ENCODE measurements at regions not wholly inside any gene's neighbourhood (a gene's known extent, or its start where the extent isn't known, plus 50 kb on each side); places are given as distances from the start of the nearest gene placed in this dataset.
"Not testable (repeated sequence)": the region's sequence is repeated elsewhere in the genome, so short reads cannot be mapped to it uniquely, and the experiment has no call there.

- DNase-seq (ENCODE audit: low spot score) = no peak
These were observed 580.4 kb upstream of the FAM98A start for GRCh38 chr2:34179511-34179910.

DNA sequence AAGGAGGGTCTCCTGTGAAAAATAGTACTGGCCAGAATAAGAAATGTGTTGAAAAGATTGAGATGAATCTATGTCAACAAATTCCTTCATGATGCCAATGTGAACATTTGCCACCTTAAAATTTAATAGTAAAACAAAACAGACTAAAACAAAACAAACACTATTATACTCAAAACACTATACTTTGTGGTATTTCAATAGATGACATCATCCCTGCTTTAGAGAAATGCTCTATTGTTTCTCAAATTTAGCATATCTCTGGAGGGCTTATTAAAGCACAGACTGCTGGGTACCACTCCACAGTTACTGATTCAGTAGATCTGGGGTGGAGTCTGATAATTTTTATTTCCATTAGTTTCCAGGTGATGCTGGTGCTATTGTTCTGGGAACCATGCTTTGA is 579.4 kb upstream of the FAM98A start:
- DNase-seq (ENCODE audit: low spot score) = no peak

GRCh38 chr2:34176693-34177092 is 577.6 kb upstream of the FAM98A start:
- DNase-seq (ENCODE audit: low spot score) = no peak

DNA sequence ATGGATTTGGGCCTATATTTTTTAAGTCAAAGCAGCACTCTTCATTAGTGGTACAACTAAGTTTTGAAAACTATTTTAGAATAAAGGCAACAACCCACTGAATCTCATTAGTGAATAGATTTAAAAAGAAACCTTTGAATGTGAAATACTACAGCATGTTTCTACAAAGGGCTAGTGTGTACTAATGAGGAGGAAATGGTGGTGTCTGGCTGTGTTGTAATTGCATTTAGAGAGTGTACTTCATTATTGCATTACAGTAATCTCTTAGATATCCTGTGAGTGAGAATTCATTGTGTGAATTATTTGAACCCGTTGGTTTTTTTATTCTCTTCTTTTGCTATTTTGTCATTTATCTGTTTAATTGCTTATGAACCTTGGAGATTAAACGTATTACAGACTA is 575.4 kb upstream of the FAM98A start:
- DNase-seq (ENCODE audit: low spot score) = no peak

GRCh38 chr2:34162231-34162630 is 563.1 kb upstream of the FAM98A start:
- peak; percentile 90 for DNase-seq (ENCODE audit: low spot score)

GRCh38 chr2:34161549-34161948 is 562.5 kb upstream of the FAM98A start:
- peak; percentile 52 for DNase-seq (ENCODE audit: low spot score)

DNA sequence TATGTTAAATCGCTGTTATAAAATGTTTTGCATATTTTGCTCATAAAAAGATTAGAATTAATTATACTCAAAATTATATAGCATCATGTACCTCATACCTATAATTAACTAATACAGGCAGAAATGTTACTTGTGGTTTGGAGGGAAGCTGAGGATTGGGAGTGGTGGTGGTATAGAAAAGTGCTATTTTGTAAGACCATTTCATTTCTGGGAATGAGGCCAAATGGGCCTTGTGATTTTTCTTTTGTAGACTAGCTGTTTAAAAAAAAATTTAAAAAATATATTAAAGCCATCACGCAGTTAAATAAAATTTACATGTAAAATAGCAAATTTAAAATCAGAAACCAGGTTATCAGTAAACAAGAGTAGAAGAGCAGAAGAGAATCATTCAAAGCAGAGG is 560.8 kb upstream of the FAM98A start:
- DNase-seq (ENCODE audit: low spot score) = no peak

- no peak for DNase-seq (ENCODE audit: low spot score)
These were observed 554.4 kb upstream of the FAM98A start for GRCh38 chr2:34153484-34153883.

- no peak for DNase-seq (ENCODE audit: low spot score)
These were observed 548.7 kb upstream of the FAM98A start for GRCh38 chr2:34147780-34148179.

GRCh38 chr2:34143149-34143548 is 544.0 kb upstream of the FAM98A start:
- DNase-seq (ENCODE audit: low spot score) = no peak

DNA sequence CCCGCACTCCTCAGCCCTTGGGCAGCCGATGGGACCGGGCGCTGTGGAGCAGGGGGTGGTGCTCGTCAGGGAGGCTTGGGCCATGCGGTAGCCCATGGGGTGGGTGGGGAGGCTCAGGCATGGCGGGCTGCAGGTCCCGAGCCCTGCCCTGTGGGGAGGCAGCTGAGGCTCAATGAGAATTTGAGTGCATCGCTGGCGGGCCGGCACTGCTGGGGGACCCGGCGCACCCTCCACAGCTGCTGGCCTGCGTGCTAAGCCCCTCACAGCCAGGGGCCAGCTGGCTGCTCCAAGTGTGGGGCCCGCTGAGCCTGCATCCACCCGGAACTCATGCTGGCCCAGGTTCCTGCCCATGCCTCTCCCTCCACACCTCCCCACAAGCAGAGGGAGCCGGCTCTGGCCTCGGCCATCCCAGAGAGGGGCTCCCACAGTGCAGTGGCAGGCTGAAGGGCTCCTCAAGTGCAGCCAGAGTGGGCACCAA is 543.5 kb upstream of the FAM98A start:
- DNase-seq (ENCODE audit: low spot score) = not testable (repeated sequence)

DNA sequence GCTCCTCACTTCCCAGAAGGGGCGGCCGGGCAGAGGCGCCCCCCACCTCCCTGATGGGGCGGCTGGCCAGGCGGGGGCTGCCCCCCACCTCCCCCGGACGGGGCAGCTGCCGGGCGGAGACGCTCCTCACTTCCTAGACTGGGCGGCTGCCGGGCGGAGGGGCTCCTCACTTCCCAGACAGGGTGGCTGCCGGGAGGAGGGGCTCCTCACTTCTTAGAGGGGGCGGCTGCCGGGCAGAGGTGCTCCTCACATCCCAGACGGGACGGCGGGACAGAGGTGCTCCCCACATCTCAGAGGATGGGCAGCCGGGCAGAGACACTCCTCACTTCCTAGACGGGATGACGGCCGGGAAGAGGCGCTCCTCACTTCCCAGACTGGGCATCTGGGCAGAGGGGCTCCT is 534.0 kb upstream of the FAM98A start:
- not testable (repeated sequence) for DNase-seq (ENCODE audit: low spot score)

DNA sequence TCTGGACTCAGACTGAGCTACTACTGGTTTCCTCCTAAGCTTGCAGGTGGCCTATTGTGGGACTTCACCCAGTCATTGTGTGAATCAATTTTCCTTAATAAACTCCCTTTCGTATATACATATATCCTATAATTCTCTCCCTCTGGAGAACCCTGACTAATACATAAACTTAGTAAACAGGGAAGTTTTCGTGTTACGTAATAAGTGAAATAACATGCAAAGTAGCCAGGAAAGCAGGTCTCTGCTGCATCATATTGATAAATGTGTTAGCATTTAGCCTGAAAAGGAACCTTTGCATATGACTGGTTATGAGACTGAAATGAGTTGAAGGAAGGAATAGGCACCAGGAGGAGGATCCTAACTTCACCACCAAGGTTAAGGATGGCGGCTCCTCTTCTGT is 527.2 kb upstream of the FAM98A start:
- no peak for DNase-seq (ENCODE audit: low spot score)

GRCh38 chr2:34123996-34124785 is 525.1 kb upstream of the FAM98A start:
- peak; percentile 67 for DNase-seq (ENCODE audit: low spot score)

GRCh38 chr2:34121076-34121475 is 522.0 kb upstream of the FAM98A start:
- no peak for DNase-seq (ENCODE audit: low spot score)

DNA sequence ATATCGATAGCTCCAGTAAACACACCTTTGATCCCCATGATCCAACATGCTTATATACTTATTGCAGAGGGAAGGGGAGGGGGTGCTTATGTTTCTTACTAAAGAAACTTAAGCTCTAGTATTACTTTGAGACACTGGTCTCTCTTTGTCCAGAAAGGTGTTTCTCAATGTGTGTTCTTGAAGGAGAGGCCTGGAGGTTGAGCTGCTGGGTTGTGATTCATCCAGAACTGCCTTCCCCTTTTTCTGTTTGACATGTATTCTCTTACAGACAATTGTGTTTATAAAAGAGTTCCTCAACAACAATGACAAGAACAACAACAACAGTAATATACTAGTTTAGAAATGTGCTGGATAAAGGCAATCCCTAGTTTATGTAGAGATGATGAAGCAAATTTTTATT is 516.0 kb upstream of the FAM98A start:
- no peak for DNase-seq (ENCODE audit: low spot score)

DNA sequence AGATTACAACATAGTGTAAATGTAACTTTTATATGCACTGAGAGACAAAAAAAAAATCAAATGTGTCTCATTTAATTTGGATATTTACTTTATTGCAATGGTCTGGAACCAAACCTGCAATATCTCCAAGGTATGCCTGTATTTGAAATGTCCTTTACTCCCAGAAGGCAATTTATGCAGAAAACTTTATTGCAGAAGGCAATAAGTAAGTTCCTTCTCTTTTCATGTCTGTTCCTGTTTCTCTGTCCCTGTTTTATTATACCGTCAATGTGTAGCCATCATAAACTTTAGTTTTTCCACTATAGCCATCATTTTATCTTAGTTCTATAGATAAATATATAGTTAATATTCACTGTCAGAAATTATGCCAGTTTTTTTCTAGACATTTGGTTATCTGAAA is 513.1 kb upstream of the FAM98A start:
- DNase-seq (ENCODE audit: low spot score) = no peak

DNA sequence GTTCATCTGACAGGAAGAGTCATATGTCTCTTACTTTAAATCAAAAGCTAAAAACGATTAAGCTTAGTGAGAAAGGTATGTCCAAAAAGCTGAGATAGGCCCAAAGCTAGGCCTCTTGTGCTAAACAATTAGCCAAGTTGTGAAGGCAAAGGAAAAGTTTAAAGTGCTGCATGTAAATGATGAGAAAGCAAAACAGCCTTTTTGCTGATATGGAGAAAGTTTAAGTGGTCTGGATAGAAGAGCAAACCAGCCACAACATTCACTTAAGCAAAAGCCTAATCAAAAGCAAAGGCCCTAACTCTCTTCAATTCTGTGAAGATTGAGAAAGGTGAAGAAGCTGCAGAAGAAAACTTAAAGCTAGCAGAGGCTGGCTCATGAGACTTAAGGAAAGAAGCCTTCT is 511.3 kb upstream of the FAM98A start:
- no peak for DNase-seq (ENCODE audit: low spot score)

GRCh38 chr2:34107811-34108210 is 508.7 kb upstream of the FAM98A start:
- DNase-seq (ENCODE audit: low spot score) = peak; percentile 52

GRCh38 chr2:34105006-34105767 is 506.1 kb upstream of the FAM98A start:
- DNase-seq (ENCODE audit: low spot score) = peak; percentile 94

DNA sequence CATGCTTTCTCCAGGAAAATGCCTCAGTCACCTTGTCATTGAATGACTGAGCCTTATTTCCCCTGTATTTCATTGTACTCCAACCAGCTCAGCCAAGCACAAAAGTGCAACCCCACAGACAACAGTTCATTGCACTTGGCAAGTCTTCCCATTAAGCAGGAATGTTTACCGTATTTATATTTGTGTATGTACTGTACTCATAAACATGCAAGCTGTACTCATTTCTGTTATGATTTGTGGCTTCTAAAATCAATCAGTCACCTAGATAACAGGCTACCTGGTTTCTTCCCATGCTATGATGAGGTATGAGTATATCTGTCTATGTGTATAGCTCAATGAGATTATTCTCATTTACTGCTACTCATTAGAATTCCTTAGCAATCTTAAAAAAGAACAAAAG is 505.5 kb upstream of the FAM98A start:
- peak; percentile 93 for DNase-seq (ENCODE audit: low spot score)

DNA sequence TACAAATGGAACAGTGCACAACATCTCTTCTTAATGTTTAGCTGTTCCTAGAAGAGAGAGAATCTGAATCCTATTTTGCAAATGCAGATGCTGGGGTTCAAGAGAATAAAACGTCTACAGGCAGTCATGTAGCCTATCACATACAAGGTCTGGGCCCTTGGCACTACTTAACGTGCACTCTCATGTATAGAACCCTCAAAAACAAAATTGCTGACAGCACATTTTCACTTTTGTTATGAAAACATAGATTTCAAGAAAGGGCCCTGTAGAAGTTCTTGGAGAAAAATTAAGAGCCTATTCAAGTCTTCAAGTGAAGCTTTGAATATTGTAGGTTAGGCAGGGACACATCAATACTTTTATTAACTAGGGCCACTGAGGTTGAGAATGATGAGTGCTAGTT is 504.3 kb upstream of the FAM98A start:
- DNase-seq (ENCODE audit: low spot score) = no peak

GRCh38 chr2:34102339-34102738 is 503.2 kb upstream of the FAM98A start:
- peak; percentile 60 for DNase-seq (ENCODE audit: low spot score)
